GM12878 (cell line): ENCODE measurements at regions not wholly inside any gene's neighbourhood (a gene's known extent, or its start where the extent isn't known, plus 50 kb on each side); places are given as distances from the start of the nearest gene placed in this dataset.

ENCODE experiments used
- ATAC-seq: fragments of 200-7000 bp; cut with Tn5 transposase; 3 replicates; pipeline ENCODE4 v1.9.1; 2020; ENCODE audit warnings: mild to moderate bottlenecking, moderate library complexity
- BruUV-seq: library from RNA; stranded (reverse); fragments of 400-500 nt; replicated peaks from 2 replicates; lab custom pipeline; 2021; lab: Mats Ljungman, UMichigan
- CTCF ChIA-PET: fragments of 300-600 bp; sonication (Branson Sonifier 250); formaldehyde crosslinking; extraction: SDS; loops from one replicate; lab custom pipeline; 2021; ENCODE audit warnings: inconsistent platforms; lab: Yijun Ruan, JAX
- POLR2A ChIA-PET: fragments of 350-600 bp; formaldehyde crosslinking; extraction: SDS; loops from one replicate; lab custom pipeline; 2021; ENCODE audit warnings: inconsistent platforms; lab: Charles Lee
- RAD21 ChIA-PET: fragments of 300-600 bp; sonication (Branson Sonifier 250); formaldehyde crosslinking; loops from one replicate; lab custom pipeline; 2023; ENCODE audit warnings: antibody characterized with exemption; ENCODE audit not compliant: unreplicated experiment; lab: Charles Lee
- SMC1A ChIA-PET: fragments of 300-600 bp; sonication (Branson Sonifier 250); formaldehyde crosslinking; loops from one replicate; lab custom pipeline; 2023; ENCODE audit not compliant: unreplicated experiment, uncharacterized antibody; lab: Charles Lee
- DNase-seq: peaks from one replicate; pipeline ENCODE4 v3.0.0-alpha.2; 2011; ENCODE audit warnings: low read depth, low spot score
- FAIRE-seq: peaks from 3 replicates; lab custom pipeline; 2011; peaks lifted over from hg19 to GRCh38; lab: Jason Lieb, UNC
- H2AFZ ChIP-seq: 2 replicates; pipeline ENCODE4 v1.6.0; 2011; ENCODE audit warnings: low read depth, low read length, control low read depth; ENCODE audit not compliant: control insufficient read depth
- H3K27ac ChIP-seq: 2 replicates; pipeline ENCODE4 v1.5.1; 2011; ENCODE audit warnings: control low read depth; ENCODE audit not compliant: control insufficient read depth, insufficient read depth
- H3K27me3 ChIP-seq, 2 experiments: replicated peaks in 1 of 2; 2 replicates each; pipeline versions ENCODE4 v1.6.0 to v1.6.1; 2011; ENCODE audit warnings: low read length in 1 of 2; ENCODE audit not compliant: control insufficient read depth in 2 of 2, insufficient read depth in 2 of 2
- H3K36me3 ChIP-seq, 2 experiments: 2 replicates each; pipeline ENCODE4 v1.5.1; 2011; ENCODE audit warnings: low read length in 1 of 2; ENCODE audit not compliant: control insufficient read depth in 2 of 2, insufficient read depth in 2 of 2
- H3K4me1 ChIP-seq: 2 replicates; pipeline ENCODE4 v1.6.1; 2011; ENCODE audit warnings: mild to moderate bottlenecking, low read length, moderate library complexity, mixed read lengths; ENCODE audit not compliant: control insufficient read depth, insufficient read depth
- H3K4me2 ChIP-seq: 2 replicates; pipeline ENCODE4 v1.6.0; 2011; ENCODE audit warnings: control low read depth; ENCODE audit not compliant: control insufficient read depth, insufficient read depth
- H3K4me3 ChIP-seq: fragments of 200-600 bp; sonication (generic); 2 replicates; pipeline ENCODE4 v1.5.1; 2016
- H3K79me2 ChIP-seq: 2 replicates; pipeline ENCODE4 v1.6.0; 2011; ENCODE audit warnings: low read length; ENCODE audit not compliant: control insufficient read depth, insufficient read depth
- H3K9ac ChIP-seq: 2 replicates; pipeline ENCODE4 v1.8.0; 2011; ENCODE audit warnings: low read length, control low read depth, mixed read lengths; ENCODE audit not compliant: control insufficient read depth, insufficient read depth
- H3K9me3 ChIP-seq: replicated peaks from 3 replicates; pipeline ENCODE4 v1.5.1; 2011; ENCODE audit warnings: mild to moderate bottlenecking, low read length; ENCODE audit not compliant: control insufficient read depth, insufficient read depth
- H4K20me1 ChIP-seq: 2 replicates; pipeline ENCODE4 v1.6.0; 2011; ENCODE audit not compliant: control insufficient read depth, insufficient read depth
- BCL11A ChIP-seq: IDR thresholded peaks from 2 replicates; pipeline ENCODE4 v1.6.1; 2011; ENCODE audit warnings: low read depth, low read length
- KLF5 ChIP-seq: fragments of 450-650 bp; IDR thresholded peaks from 2 replicates; pipeline ENCODE4 v1.6.1; 2014; ENCODE audit warnings: mild to moderate bottlenecking; ENCODE audit not compliant: partially characterized antibody
- SMAD1 ChIP-seq: fragments of 450-650 bp; IDR thresholded peaks from 2 replicates; pipeline ENCODE4 v1.6.1; 2018; ENCODE audit warnings: mild to moderate bottlenecking, low read depth; ENCODE audit not compliant: partially characterized antibody
- WGBS: methylation state at CpG from one replicate; pipeline ENCODE4 v1.1.6; 2016; ENCODE audit warnings: low lambda C conversion rate; ENCODE audit not compliant: insufficient replicate concordance, insufficient coverage; ENCODE audit errors: missing lambda C conversion rate; 5-methylcytosine and 5-hydroxymethylcytosine counted together
- in situ Hi-C: fragments of 300-500 bp; cut with MboI; formaldehyde crosslinking; loops from 9 replicates; pipeline ENCODE4 v1.14.3; 2018; ENCODE audit warnings: mixed read lengths
- intact Hi-C: fragments of 100-400 bp; cut with micrococcal nuclease; formaldehyde crosslinking; loops from one replicate; pipeline ENCODE4 v1.14.2; 2022; ENCODE audit not compliant: unreplicated experiment
- TF ChIP-seq, protein P1 (sequence below): fragments of 150-350 bp; IDR thresholded peaks from 2 replicates; pipeline ENCODE4 v1.6.1; 2016; ENCODE audit warnings: low read depth, low read length
- TF ChIP-seq, protein P2 (sequence below): IDR thresholded peaks from 2 replicates; pipeline ENCODE4 v1.6.1; 2012; ENCODE audit warnings: low read depth, low read length, improper control_type of control experiment
- TF ChIP-seq, protein P3 (sequence below): IDR thresholded peaks from 2 replicates; pipeline ENCODE4 v1.6.1; 2011; ENCODE audit warnings: low read depth, low read length, improper control_type of control experiment, borderline replicate concordance

DNA sequence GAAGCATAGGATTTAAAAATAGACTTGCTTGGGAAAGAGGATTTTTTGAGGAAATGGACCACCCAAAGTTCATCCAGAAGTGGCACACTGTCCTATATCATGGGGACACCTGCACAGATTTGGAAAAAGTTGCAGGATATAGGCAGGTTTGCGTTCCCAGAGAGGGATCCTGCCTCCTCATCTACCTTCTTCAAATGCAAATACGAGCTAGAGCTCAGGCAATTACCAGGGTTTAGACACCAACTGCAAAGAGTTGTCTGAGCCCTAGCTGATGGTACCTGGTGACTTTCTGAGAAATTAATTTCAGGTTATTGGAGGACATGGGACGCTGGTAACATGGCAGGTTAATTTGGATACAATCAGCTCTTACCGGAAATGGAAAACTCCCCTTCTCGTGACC is 423.7 kb upstream of the MTPN start:
- no TSS peak for BruUV-seq
- DNase-seq: no peak
- POLR2A ChIA-PET: no interaction called here

More for the DNA sequence above, 423.7 kb upstream of the MTPN start:
- RAD21 ChIA-PET: no interaction called here
- WGBS: 9% methylated on average over 5 of the region's 5 CpGs
- Histone ChIP-seq H3K4me1 (no peaks in the 10 kb centered on the region), H4K20me1 (no peaks in the 10 kb centered on the region), H3K27ac (no peak overlapping the region), H3K4me2 (no peak overlapping the region), H2AFZ (no peak overlapping the region), H3K9me3 (no peaks in the 10 kb centered on the region), H3K27me3 (no peaks in the 10 kb centered on the region), H3K36me3 (no peaks in the 10 kb centered on the region), H3K9ac (no peak overlapping the region), H3K4me3 (no peak overlapping the region), H3K79me2 (no peaks in the 10 kb centered on the region)
- TF ChIP-seq, protein P1, sequence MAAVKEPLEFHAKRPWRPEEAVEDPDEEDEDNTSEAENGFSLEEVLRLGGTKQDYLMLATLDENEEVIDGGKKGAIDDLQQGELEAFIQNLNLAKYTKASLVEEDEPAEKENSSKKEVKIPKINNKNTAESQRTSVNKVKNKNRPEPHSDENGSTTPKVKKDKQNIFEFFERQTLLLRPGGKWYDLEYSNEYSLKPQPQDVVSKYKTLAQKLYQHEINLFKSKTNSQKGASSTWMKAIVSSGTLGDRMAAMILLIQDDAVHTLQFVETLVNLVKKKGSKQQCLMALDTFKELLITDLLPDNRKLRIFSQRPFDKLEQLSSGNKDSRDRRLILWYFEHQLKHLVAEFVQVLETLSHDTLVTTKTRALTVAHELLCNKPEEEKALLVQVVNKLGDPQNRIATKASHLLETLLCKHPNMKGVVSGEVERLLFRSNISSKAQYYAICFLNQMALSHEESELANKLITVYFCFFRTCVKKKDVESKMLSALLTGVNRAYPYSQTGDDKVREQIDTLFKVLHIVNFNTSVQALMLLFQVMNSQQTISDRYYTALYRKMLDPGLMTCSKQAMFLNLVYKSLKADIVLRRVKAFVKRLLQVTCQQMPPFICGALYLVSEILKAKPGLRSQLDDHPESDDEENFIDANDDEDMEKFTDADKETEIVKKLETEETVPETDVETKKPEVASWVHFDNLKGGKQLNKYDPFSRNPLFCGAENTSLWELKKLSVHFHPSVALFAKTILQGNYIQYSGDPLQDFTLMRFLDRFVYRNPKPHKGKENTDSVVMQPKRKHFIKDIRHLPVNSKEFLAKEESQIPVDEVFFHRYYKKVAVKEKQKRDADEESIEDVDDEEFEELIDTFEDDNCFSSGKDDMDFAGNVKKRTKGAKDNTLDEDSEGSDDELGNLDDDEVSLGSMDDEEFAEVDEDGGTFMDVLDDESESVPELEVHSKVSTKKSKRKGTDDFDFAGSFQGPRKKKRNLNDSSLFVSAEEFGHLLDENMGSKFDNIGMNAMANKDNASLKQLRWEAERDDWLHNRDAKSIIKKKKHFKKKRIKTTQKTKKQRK: no peak
- TF ChIP-seq BCL11A (no peak), KLF5 (no peak), SMAD1 (no peak)
- TF ChIP-seq, protein P2, sequence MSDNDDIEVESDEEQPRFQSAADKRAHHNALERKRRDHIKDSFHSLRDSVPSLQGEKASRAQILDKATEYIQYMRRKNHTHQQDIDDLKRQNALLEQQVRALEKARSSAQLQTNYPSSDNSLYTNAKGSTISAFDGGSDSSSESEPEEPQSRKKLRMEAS: no peak
- TF ChIP-seq, protein P3, sequence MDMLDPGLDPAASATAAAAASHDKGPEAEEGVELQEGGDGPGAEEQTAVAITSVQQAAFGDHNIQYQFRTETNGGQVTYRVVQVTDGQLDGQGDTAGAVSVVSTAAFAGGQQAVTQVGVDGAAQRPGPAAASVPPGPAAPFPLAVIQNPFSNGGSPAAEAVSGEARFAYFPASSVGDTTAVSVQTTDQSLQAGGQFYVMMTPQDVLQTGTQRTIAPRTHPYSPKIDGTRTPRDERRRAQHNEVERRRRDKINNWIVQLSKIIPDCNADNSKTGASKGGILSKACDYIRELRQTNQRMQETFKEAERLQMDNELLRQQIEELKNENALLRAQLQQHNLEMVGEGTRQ: no peak
- CTCF ChIA-PET: interaction anchor here (1.3 kb wide), 1 partner anchor 10 kb away, joined by 3 read pairs; no protein-coding TSS in a partner anchor
- FAIRE-seq (no peak), ATAC-seq (no peak)
- SMC1A ChIA-PET: interaction anchor here (1.2 to 1.6 kb wide), 2 partner anchors 10 to 585 kb away, joined by 3 to 5 read pairs; no protein-coding TSS in a partner anchor
- intact Hi-C loops: no loop called here
- in situ Hi-C loops: loop anchor here (10.0 kb wide), 1 partner anchor 1184 kb away; no protein-coding TSS in a partner anchor
